Ascending aorta (tissue), 2 donors: ENCODE measurements at regions not wholly inside any gene's neighbourhood (a gene's known extent, or its start where the extent isn't known, plus 50 kb on each side); places are given as distances from the start of the nearest gene placed in this dataset.

Experiments
- DNase-seq, 2 donors: peaks; one replicate each; pipeline ENCODE4 v3.0.0-alpha.2; 2019; ENCODE audit warnings: low spot score in 2 of 2
- H3K27ac ChIP-seq, 2 donors: fragments of 200-600 bp; sonication (generic); one replicate each; pipeline ENCODE4 v1.5.1; 2016 to 2017; ENCODE audit warnings: mild to moderate bottlenecking in 1 of 2
- H3K27me3 ChIP-seq: fragments of 200-600 bp; sonication (generic); one replicate; pipeline ENCODE4 v1.5.1; 2017
- H3K36me3 ChIP-seq, 2 donors: fragments of 200-600 bp; sonication (generic); one replicate each; pipeline ENCODE4 v1.5.1; 2016
- H3K4me1 ChIP-seq, 2 donors: fragments of 200-600 bp; sonication (generic); one replicate each; pipeline ENCODE4 v1.5.1; 2016 to 2017; ENCODE audit warnings: mild to moderate bottlenecking in 1 of 2
- H3K4me3 ChIP-seq, 2 donors: fragments of 200-600 bp; sonication (generic); one replicate each; pipeline ENCODE4 v1.5.1; 2016 to 2017; ENCODE audit warnings: mild to moderate bottlenecking in 1 of 2
- H3K9me3 ChIP-seq, 2 donors: fragments of 200-600 bp; sonication (generic); one replicate each; pipeline ENCODE4 v1.5.1; 2016
- intact Hi-C: fragments of 100-400 bp; cut with DNase I; formaldehyde crosslinking; loops from one replicate; pipeline ENCODE4 v1.15.1; 2023
- TF ChIP-seq, protein P1 (sequence below), 3 experiments: fragments of 200-600 bp in 2 of 3; fragments of 450-650 bp in 1 of 3; sonication (generic) in 2 of 3; IDR thresholded peaks; one replicate each; pipeline ENCODE4 v1.5.1; 2016 to 2019; ENCODE audit warnings: antibody characterized with exemption in 3 of 3, mild to moderate bottlenecking in 1 of 3, moderate library complexity in 1 of 3

DNA sequence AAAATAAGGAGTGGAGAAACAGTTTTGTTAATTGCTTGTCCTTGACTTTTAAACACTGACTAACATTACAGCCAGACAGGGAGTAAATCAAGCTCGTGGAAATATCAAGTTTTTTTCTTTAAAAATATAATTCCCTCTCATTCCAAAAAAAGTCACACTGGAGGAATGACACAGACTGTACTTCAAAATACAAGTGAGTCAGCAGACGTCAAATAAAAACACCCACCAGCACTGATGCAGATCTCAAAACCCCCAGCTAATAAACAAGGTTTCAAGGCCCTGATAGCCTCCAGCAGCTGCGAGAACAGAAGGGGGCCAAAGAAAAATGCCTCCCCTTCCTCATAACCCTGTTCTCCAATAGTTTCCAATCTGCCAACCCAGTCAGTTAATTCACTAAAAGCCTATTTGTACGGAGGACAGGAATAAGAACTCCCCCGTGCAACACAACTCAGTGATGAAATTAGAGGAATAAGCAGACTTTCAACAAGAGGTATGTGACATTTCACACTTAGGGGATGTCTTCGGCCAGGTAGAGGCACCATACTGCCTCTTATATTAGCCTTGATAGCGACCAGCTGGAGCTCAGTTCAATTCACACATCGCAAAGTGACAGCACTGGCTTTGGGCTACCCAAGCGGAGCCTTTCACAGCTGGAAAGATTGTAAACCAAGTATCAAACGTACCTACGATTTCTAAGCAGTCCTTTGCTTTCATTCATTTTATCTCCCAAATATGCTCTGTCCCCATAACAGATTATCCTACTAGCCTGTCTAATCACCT, 561.0 kb upstream of the KLF12 start:
- Histone ChIP-seq H3K4me1 (no peaks in the 10 kb centered on the region), H3K27me3 (no peaks in the 10 kb centered on the region), H3K36me3 (no peaks in the 10 kb centered on the region), H3K9me3 (no peaks in the 10 kb centered on the region), H3K27ac (no peak overlapping the region), H3K4me3 (no peak overlapping the region)
- intact Hi-C loops: no loop called here
- TF ChIP-seq, protein P1, sequence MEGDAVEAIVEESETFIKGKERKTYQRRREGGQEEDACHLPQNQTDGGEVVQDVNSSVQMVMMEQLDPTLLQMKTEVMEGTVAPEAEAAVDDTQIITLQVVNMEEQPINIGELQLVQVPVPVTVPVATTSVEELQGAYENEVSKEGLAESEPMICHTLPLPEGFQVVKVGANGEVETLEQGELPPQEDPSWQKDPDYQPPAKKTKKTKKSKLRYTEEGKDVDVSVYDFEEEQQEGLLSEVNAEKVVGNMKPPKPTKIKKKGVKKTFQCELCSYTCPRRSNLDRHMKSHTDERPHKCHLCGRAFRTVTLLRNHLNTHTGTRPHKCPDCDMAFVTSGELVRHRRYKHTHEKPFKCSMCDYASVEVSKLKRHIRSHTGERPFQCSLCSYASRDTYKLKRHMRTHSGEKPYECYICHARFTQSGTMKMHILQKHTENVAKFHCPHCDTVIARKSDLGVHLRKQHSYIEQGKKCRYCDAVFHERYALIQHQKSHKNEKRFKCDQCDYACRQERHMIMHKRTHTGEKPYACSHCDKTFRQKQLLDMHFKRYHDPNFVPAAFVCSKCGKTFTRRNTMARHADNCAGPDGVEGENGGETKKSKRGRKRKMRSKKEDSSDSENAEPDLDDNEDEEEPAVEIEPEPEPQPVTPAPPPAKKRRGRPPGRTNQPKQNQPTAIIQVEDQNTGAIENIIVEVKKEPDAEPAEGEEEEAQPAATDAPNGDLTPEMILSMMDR (IDR thresholded peaks at IDR 0.05): no peak
- DNase-seq: no peak

DNA sequence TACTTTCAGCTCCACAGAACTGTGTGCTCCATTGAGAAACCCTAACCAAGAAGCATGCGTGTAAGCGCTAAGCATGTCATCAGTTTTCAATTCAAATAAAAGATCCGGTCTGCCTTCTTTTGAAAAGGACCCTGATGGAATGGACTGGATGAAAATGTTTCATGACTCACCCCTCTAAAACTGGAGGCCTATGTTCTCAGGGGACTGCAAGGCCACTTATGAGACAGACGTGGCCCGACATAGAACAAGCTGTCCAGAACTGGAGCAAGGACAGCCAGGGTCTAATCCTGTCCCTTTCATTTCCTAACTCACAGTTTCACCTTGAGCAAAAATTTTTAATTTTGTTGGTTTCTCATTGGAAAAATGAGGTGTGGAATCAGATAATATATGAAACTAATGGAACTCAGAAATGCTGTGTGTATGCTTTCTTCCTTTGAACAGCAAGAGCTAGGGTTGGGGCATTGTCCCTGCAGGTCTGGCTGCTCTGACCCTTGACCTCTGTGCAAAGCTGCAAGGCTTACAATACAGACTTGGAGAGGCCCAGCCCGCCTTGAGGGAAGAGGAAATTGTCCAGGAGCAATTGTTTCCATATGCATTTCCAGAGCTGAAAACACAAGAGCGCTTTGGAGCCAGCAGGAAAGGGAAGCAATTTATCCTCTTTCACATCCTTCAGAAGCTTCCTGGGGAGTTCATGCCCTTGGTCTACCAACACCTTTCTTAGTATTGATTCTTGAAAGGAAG, 553.4 kb upstream of the KLF12 start:
- Histone ChIP-seq H3K27me3 (no peaks in the 10 kb centered on the region), H3K27ac (no peak overlapping the region), H3K4me1 (no peaks in the 10 kb centered on the region), H3K9me3 (no peaks in the 10 kb centered on the region), H3K36me3 (no peaks in the 10 kb centered on the region), H3K4me3 (no peak overlapping the region)
- TF ChIP-seq, protein P1 (IDR thresholded peaks at IDR 0.05): no peak
- intact Hi-C loops: no loop called here
- DNase-seq: no peak

DNA sequence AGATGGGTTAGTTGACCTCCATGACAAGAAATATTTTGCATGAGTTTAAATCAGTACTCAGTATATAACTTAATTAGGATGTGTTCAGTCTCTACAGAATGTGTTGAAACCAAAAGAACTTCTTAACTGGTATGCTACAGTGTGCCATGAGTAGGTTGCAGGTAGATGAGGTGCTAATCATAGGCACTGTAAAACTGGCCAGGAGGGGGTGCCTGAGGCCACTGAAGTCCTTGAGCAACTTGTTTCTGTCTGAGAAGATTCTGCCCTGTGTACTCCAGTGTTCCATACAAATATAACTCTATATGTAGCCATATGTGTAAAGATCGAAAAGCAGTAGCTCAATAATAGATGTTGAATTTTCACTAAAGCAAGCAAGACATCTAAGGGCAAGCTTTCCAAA, 549.2 kb upstream of the KLF12 start:
- Histone ChIP-seq H3K4me3 (no peak overlapping the region), H3K36me3 (no peaks in the 10 kb centered on the region), H3K4me1 (no peaks in the 10 kb centered on the region), H3K27ac (no peak overlapping the region), H3K27me3 (no peaks in the 10 kb centered on the region), H3K9me3 (no peaks in the 10 kb centered on the region)
- TF ChIP-seq, protein P1 (IDR thresholded peaks at IDR 0.05): no peak
- no peak for DNase-seq
- intact Hi-C loops: no loop called here

DNA sequence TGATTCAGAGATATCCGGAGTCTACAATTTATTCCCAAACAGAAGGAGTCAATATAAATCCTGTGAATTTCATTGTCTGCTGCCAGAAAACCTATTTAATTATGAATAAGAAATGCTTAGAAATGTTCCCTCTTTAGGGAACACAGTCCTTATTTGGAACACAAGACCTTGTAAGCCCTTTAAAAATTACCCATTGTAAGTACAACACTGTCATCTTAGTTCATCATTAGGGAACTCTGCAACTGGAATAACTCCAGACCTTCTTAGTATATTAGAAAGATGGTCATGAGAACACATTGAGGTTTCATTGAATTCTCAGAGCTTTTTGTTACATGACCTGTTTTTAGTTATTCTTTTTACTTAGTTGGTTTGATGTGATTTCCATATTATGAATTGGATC, 548.5 kb upstream of the KLF12 start:
- intact Hi-C loops: no loop called here
- no peaks in the 10 kb centered on the region for H3K9me3 ChIP-seq
- no peaks in the 10 kb centered on the region for H3K36me3 ChIP-seq
- H3K27ac ChIP-seq: no peak overlapping the region
- DNase-seq: no peak
- no peaks in the 10 kb centered on the region for H3K4me1 ChIP-seq
- TF ChIP-seq, protein P1 (IDR thresholded peaks at IDR 0.05): no peak
- H3K4me3 ChIP-seq: no peak overlapping the region
- no peaks in the 10 kb centered on the region for H3K27me3 ChIP-seq

DNA sequence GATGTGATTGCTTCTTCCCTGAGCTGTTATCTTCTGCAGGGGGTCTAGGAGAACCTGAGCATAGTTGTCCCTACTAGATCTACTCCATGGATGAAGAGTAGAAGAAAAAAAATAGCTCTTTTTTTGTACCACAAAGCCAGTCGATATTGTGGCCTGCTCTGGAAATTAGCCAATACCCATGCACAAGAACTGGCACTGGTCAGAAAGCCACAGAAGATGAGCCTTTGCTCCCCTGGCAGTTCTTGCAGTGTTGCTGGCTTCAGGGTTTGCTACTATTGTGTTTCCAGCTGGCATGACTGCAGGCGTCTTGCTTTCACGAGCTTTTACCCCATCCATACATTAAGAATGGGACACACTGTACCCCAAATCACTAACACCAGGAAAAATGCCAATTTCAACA, 547.7 kb upstream of the KLF12 start:
- H3K4me1 ChIP-seq: no peaks in the 10 kb centered on the region
- intact Hi-C loops: no loop called here
- no peaks in the 10 kb centered on the region for H3K36me3 ChIP-seq
- TF ChIP-seq, protein P1 (IDR thresholded peaks at IDR 0.05): no peak
- H3K9me3 ChIP-seq: no peaks in the 10 kb centered on the region
- no peak overlapping the region for H3K4me3 ChIP-seq
- H3K27me3 ChIP-seq: no peaks in the 10 kb centered on the region
- no peak for DNase-seq
- no peak overlapping the region for H3K27ac ChIP-seq
